HG03460 (cell line): ENCODE measurements at regions not wholly inside any gene's neighbourhood (a gene's known extent, or its start where the extent isn't known, plus 50 kb on each side); places are given as distances from the start of the nearest gene placed in this dataset.
A peak's percentile ranks its signal among the peaks of the same experiment; 100 is the strongest.
"Not testable (repeated sequence)": the region's sequence is repeated elsewhere in the genome, so short reads cannot be mapped to it uniquely, and the experiment has no call there.

Experiments
- ATAC-seq: cut with Tn5 transposase; IDR thresholded peaks from one replicate; pipeline ENCODE4 v1.9.1; 2021; ENCODE audit not compliant: unreplicated experiment

- no peak for ATAC-seq
Measured at GRCh38 chr11:23620617-23621016, 760.3 kb upstream of the CCDC179 start.

GRCh38 chr11:23632293-23632692, 772.0 kb upstream of the CCDC179 start:
- no peak for ATAC-seq

GRCh38 chr11:23644443-23644842, 784.2 kb upstream of the CCDC179 start:
- ATAC-seq: no peak

DNA sequence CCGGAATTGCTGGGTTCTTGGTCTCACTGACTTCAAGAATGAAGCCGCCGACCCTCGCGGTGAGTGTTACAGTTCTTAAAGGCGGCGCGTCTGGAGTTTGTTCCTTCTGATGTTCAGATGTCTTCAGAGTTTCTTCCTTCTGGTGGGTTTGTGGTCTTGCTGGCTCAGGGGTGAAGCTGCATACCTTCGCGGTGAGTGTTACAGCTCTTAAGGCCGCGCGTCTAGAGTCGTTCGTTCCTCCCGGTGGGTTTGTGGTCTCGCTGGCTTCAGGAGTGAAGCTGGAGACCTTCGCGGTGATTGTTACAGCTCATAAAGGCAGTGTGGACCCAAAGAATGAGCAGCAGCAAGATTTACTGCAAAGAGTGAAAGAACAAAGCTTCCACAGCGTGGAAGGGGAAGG, 792.1 kb upstream of the CCDC179 start:
- ATAC-seq: not testable (repeated sequence)

- no peak for ATAC-seq
Measured at GRCh38 chr11:23653071-23653675, 792.9 kb upstream of the CCDC179 start.

- no peak for ATAC-seq
Measured at GRCh38 chr11:23668324-23668723, 808.0 kb upstream of the CCDC179 start.

DNA sequence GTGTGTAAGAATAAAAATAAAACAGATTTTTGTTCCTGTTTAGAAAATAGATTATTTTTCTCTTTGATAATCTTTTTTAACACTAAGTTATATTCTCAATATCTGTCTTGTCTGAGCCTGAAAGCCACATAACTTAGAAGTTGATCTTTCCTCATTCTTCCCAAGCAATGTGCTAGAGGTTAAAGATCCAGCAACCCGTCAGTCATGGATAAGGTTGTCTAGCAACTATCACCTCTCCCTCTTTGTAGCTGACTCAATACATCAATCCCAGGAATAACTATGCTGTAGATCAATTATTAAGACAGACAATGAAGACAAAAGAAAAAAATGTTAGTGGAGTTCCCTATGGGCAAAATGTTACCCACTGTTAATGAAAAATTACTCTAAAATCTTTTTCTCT, 813.1 kb upstream of the CCDC179 start:
- no peak for ATAC-seq

DNA sequence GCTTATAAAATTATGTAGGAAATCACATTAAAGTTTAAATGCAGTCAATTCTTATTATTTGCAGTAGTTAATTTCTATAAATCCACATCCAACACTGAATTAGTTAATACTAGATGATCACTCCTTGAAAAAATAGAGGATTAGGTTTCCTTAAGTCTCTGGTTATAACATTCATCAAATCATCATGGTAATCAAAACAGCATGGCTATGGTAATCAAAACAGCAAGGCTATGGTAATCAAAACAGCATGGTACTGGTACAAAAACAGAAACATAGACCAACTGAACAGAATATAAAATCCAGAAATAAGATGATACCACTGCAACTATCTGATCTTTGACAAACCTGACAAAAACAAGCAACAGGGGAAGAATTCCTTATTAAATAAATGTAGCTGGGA, 814.6 kb upstream of the CCDC179 start:
- ATAC-seq: no peak

DNA sequence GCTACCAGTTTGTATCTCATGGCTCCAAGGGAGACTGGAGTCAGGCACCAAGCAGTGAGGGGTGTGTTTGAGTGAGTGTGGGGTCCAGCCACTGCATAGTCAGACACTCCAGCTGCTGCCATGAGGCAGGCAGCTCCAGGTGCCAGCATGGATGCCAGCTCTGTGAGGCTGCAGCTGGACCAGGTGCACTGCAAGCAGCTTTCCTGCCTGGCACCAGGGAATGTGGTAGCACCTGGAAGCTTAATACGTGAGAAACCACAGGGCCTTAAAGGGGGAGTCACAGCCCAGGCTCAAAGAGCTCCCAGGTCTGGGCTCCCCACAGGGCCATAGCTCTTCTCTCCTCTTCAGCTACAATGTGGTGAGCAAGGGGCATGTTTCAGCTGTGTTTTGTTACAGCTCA, 817.8 kb upstream of the LUZP2 start:
- ATAC-seq: no peak

DNA sequence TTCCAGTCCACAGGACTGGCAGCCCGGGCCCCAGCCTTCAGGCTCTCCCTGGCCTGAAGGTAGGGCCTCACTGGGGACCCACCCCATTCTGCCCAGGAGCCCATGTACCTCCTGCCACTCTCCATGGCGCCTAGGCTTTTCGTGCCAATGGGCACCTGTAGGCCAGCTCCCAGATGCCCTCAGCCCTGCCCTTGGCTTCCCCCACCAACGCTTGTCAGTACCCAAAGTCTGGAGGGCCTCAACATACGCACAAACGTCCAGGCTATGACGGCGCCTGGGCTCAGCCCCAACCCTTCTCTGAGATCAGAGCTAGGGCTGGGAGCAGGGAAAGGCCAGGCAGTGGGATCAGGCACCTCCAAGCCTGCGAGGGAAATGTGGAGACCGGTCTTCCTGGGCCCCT, 816.9 kb upstream of the LUZP2 start:
- ATAC-seq: no peak

GRCh38 chr11:23680488-23681230, 816.2 kb upstream of the LUZP2 start:
- ATAC-seq: no peak

GRCh38 chr11:23684701-23685100, 812.2 kb upstream of the LUZP2 start:
- ATAC-seq: no peak

DNA sequence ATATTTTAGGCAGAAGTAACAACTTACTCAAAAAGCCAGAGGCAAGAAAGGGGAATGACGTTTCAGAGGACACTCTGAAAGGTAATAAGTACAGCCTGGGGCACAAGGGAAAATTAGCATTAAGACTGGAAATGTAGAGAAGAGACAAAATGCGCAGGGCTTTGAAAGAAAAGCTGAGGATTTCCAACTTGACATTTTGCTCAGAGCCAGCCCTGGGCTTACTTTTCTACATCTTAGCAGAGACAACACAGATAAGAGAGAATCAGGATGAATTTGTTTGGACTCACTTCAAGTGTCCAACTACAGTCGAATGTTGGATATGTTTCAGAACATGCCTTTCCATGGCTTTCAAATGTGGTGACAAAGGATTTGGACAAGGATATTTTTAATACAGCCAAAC, 808.9 kb upstream of the LUZP2 start:
- ATAC-seq: no peak

GRCh38 chr11:23688411-23688810, 808.4 kb upstream of the LUZP2 start:
- no peak for ATAC-seq

DNA sequence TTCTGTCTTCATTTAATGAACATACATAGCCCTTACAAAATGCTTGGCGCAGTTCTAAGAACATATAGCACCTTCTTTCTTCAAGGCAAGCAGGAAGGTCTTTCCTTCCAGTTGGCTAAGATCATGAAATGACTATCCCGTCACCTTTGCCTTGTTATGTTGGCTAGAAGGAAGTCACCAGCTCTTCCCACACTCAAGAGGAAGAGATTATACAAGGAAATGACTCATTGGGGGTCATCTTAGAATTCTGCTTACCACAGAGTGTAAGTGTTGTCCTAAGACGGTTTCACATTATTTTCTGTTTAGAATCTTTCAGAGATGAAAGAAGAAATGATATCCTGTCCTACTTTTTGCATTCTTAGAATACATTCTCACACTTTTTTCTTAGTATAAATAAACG, 808.0 kb upstream of the LUZP2 start:
- no peak for ATAC-seq

GRCh38 chr11:23696688-23697415, 800.0 kb upstream of the LUZP2 start:
- ATAC-seq: no peak

DNA sequence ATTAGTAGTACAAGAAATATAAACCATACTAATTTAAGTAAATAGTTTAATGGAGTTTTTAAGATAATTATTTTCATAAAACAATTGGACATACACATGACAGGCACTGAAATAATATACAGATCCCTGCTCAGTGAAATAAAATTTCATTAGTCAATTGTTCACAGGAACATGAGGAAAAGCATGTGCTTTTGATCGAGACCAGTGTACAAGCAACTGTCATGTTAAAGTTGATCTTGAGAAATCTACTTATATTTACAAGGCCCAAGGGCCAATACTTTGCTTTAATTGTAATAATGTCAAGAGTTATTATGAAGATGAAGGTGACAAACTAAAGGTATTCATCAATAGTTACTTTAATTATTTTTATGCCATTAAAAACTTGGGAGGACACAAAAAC, 792.7 kb upstream of the LUZP2 start:
- ATAC-seq: no peak

DNA sequence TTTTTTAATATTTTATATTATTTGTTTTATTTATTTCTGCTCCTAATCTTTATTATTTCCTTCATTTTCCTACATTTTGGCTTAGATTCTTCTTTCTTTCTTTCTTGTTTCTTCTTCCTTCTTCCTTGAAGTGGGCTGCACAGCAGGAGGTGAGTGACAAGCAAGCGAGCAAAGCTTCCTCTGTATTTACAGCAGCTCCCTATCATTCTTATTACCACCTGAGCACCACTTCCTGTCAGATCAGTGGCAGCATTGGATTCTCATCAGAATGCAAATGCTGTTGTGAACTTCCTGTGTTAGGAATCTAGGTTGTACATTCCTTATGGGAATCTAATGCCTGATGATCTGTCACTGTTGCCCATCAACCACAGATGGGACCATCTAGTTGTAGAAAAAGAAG, 784.9 kb upstream of the LUZP2 start:
- no peak for ATAC-seq

DNA sequence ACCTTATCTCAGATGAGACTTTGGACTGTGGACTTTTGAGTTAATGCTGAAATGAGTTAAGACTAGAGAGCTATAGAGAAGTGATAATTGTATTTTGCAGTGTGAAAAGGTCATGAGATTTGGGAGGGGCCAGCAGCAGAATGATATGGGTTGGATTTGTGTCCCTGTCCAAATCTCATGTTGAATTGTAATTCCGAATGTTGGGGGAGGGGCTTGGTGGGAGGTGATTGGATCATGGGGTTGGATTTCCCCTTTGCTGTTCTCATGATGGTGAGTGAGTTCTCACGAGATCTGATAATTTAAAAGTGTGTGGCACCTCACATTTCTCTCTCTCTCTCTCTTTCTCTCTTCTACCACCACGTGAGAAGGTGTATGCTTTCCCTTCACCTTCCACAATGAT, 777.8 kb upstream of the LUZP2 start:
- ATAC-seq: no peak

DNA sequence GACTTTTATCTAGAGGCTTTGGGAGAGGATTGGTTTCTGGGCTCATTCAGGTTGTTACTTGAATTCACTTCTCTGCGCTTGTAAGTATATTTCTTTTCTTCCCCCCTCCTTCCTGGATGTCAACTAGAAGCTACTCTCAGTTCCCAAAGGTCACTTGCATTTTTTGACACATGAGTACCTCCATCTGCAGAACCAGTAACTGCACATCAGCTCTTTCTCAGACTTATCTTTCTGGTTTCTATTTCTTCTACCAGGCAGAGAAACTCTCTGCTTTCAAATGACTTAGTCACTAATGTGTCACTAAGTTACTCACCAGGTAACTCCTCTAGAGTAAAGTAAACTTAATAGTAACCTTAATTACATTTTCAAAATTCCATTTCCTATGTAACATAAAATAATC, 773.0 kb upstream of the LUZP2 start:
- peak; percentile 65 for ATAC-seq

- ATAC-seq: no peak
Measured at GRCh38 chr11:23725752-23726151, 771.1 kb upstream of the LUZP2 start.

DNA sequence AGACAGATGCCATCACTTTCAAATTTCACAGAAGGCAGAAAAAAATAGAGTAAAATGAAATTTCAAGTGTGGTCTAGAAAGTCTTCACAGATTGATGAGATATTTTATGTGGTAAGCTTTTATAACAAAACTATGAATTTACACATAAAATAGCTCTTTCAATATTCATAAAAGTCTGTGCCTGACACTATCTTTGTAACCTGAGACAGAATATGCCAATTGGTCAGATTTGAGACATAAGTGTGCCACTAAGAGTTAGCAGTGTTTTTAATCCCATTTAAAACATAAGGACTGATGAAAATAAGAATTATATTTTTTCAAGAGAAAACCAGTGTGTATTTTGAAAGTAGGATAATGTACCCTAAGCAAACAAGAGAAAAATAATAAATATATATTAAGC, 769.5 kb upstream of the LUZP2 start:
- no peak for ATAC-seq
